GM19240 (cell line): ENCODE measurements at regions not wholly inside any gene's neighbourhood (a gene's known extent, or its start where the extent isn't known, plus 50 kb on each side); places are given as distances from the start of the nearest gene placed in this dataset.

ENCODE experiments used
- DNase-seq: peaks from one replicate; pipeline ENCODE4 v3.0.0; 2011; ENCODE audit warnings: low spot score; ENCODE audit not compliant: insufficient read length

DNA sequence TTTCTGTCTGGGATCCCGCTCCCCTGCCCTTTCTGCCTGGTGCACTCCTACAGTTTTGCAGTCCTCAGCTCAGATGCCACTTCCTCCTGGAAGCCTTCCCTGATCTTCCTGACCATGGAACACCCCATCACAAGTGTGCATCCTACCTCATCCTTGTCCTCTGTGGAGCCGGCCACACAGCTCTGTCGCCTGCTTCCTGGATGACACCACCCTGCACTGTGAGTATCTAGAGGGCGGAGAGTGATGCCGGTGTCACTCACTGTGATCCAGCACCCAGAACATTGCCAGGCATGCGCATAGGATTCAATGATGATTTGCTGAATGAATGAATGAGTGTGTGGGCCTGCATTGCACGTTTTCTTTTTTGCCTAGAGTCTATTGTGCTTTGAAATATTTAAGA, 529.9 kb downstream of the TCERG1L start:
- DNase-seq, result no peak

DNA sequence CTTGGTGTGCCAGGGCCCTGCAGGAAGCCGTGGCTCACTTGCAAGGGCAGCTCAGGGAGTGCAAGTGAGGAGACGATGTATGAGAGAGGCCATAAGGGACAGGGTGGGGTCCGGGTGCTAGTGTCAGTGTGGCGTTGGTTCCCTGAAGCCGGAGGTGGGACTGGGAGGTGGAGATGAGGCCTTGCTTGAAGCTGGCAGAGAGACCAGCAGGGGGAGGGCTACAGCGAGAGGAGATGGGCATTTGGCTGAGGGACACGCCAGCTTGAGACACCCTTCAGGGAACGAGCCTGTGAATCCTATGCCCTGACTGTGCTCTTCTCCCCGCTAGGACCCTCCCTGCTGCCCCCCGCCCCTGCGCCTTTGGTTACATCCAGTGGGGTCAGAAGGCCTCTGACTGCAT, 529.1 kb downstream of the TCERG1L start:
- no peak for DNase-seq

DNA sequence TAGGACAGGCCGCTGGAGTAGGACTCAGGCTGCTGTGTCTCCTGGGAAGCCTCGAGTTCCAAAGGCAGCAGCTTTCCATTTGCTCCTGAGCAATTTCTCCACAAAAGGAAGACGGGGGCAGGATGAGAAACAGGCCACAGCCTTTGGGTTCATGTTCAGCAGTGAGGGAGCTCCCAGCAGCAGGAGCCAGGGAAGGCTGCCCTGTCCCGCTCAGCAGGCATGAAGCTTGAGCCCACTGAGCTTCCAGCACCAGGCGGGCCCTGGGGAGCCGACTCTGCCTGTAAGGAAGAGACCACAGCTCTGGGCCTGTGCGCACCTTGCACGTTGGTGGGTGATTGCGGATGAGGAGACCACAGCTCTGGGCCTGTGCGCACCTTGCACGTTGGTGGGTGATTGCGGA, 527.2 kb downstream of the TCERG1L start:
- no peak for DNase-seq

DNA sequence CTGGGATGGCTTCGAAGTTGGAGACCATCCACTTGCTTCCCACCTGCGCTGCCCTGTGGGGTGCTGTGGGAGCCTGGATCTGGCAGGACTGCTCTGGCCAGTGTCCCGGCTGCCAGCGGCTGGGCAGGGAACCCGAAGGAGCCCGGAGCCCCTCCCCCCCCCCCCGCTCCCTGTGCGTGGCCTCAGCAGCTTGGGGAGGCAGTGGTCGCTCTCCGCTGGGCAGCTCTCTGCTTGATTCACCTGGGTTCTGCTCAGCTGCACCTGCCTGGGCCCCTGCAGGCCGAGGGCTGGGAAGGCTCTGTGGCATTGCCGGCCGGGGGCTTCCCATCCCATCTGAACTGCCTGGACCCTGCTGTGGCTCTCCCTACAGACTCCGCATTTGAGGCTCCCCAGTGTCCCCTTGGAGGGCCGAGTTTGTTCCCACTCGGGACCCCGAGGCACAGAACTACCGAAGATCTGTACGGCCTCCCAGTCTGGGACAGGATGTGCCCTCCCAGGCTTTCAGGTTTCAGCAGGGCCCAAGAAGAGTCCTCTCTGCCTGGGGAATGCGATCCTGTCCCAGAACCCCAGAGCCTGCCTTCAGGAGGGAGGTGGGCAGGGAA, 525.1 kb downstream of the TCERG1L start:
- no peak for DNase-seq

DNA sequence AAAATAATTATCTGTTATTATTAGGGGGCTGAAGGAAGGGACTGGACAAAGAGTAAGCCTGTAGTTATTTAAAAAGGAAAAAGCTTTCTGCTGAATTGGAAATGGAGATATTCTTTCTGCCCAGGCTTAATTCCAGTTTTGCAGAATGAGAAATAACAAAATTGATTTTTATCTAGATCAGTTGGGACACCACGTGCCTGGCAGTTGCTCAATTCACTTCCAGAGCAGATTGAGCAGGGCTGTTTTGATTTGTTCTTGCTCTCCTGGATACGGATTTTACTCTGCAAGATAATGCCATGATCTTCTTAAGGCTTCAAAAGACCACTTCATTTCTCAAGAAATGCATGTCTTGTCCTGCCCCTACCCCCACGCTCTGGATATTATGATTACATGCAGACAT, 524.3 kb downstream of the TCERG1L start:
- DNase-seq, result no peak

DNA sequence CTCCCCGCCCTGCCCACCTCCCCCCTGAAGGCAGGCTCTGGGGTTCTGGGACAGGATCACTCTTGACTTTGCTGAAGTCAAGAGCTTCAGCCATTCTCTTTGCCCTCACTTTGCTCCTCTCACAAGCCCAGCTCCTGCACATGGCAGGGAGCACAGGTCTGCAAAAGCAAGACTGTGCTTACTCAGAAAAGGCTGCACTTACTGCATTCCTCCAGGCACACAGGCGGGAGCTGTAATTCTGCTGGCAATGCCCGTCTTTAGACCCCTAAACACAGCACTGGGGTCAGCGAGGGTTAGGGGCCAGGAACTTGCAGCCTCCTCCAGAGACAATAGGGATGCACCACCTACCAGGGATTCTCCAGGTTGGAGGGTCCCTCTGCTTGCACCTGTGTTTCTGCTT, 523.7 kb downstream of the TCERG1L start:
- no peak for DNase-seq

DNA sequence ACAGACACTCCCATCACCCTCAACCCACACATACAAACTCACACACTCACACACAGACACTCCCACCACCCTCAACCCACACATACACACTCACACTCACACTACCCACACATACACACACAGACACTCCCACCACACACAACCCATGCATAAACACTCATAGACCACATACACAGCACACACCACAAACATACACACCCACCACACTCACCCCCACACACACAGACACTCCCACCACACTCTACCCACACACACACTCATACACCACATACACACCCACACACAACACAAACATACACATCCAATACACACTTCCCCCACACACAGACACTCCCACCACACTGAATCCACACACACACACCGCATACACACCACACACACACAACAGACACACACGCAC, 521.2 kb downstream of the TCERG1L start:
- no peak for DNase-seq

DNA sequence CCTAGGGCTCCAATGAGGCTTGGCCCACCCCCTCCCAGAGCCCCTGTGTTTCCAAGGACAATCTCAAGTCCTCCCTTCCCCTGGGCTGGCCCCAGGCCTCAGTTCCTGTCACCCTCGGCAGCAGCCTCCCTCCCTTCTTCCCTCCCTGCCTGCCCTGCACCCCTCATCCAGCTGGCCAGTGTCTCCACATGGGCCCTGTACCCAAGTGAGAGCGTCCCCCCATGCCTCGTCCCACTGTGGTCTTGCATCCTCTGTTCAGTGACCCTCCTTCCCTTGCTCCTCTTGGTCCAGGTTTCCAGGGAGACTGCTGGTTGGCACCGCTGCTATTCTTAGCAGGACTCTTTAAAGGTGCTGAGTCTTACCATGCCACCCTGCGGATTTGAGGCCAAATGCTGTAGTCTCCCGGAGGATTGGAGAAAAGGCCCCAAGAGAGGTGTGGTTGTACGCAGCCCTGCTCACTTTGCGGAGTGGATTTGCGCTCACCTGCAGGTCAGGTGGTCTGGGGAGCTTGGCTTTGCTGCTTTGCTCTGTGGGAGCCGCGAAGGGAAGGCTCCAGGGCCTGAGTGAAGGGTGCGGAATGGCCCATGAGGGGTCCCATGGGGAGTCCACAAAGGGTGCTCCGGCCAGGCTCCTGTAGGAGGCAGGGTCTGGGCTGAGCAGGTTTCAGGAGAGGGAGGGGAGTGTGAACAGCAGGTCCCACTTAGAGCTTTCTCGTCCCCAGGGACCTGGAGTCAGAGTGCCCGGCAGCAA, 519.2 kb downstream of the TCERG1L start:
- DNase-seq, result no peak

DNA sequence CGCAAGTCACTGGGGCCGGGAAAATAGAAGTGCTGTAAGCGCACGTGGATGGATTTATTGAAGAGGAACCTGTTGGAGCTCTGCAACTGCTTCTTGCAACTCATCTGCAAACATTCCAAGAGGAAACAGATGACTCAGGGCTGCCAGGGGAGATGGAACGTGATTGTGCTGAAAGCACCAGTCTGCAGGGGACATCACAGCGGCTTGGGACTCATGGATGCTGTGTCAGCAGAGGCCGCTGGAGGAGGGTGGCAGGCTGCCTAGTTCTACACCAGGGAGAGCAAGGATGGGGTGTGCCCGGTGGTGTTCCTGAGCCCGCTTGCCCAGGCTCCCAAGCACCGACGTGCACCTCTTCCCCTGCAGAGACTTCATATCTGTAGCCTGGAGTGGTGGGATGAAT, 515.7 kb downstream of the TCERG1L start:
- no peak for DNase-seq

DNA sequence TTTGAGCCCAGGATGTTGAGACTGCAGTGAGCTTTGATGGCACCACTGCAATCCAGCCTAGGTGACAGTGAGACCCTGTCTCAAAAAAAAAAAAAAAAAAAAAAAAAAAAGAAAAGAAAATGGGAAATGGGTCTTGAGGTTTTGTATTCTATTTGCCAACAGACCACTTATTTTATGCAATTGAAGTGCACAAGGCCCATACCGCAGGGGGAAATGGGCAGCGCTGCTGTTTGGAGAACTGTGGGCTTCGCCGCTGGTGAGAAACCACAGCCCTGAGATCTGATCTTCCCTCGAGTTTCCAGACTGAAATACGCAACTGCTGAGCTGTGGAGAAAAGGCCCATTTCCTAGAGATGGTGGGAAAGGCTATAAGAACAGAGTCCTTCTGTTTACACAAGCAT, 512.0 kb downstream of the TCERG1L start:
- no peak for DNase-seq

DNA sequence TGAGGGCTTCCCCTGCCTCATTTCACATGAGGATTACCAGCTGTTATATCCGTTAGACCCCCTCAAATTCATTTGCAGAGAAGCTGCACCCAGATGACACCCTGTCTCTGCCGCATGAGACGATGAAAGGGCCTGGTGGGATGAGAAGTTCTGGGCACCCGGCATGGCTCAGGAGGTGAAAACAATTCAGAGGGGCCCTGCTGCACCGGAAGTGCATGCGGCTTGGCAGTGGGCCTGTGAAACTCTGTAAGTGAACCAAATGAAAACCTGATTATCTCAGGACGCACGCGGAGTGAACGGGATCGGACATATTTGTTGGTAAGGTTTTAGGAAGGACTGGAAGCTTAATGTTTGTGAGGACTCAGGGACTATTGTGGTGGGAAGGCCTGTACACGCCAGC, 511.2 kb downstream of the TCERG1L start:
- no peak for DNase-seq

DNA sequence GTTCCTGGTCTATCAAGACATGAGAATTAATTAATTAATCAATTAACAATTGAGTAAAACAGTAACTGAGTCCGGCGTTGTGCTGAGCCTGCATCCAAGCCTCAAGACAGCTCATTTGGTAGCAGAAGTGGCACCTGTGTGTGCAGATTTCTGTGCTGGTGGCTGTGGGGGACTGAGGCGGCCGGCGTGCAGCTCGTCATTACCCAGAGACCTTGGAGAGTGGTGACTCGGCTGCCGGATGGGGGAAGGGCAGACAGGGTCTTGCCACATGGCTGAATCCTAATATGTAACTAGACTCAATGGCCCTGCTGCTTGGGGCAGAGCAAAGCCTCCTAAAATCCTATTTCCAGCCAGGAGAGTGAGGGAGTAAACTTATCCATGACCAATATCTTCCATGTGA, 510.2 kb downstream of the TCERG1L start:
- no peak for DNase-seq

DNA sequence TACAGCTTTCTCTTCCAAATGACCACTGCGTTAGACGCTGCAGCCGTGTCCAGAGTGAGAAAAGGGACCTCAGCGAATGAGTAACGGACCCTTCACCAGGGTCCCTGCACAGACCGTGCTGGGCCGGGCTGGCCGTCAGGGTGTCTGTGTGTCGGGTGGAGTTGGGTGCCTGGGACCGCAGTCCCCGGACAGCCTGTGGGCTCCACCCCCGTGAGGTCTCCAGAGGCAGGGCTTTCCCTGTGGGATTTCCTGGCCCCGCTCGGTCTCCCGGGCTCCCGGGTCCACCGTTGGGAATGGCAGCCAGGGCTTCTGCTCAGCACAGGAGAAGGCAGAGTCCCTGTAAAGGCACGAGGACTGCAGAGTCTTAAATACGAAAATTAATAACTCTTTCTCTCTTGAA, 509.7 kb downstream of the TCERG1L start:
- no peak for DNase-seq

DNA sequence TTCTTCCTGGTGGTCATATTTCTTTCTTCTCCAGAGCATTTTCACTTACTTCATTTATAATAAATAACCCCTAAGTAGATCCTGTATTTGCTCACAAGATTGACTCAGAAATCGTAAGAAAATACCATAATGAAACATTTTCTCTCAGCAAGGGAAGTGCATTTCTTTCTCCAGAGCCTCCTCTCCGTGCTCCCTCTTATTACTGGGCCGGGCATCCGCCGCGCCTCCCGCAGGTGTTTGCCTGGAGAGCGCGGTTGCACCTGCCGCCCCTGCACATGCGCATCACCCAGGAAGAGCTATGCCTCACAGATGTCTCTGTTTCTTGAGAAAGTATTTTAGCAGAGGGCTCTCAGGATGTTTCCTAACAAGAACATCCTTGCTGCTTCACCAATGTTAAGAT, 509.2 kb downstream of the TCERG1L start:
- DNase-seq, result no peak

DNA sequence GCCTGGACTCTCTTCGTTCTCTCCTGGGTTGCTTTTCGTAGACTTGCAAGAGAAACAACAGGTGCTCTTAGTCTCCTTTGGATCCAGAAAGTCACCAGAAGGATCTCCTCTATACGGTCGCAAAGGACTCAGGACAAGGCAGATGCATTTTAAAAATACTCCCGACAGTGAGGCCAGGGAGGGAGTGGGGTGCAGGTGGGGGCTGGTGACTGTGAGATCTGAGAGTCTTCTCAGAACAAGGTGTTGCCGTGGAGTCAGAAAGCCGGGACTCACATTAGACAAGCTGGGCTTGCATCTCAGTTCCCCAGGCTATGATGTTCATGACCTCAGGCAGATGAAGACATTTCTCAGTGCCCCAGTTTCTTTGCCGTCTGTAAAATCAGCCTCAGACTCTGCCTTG, 507.2 kb downstream of the TCERG1L start:
- DNase-seq, result no peak

DNA sequence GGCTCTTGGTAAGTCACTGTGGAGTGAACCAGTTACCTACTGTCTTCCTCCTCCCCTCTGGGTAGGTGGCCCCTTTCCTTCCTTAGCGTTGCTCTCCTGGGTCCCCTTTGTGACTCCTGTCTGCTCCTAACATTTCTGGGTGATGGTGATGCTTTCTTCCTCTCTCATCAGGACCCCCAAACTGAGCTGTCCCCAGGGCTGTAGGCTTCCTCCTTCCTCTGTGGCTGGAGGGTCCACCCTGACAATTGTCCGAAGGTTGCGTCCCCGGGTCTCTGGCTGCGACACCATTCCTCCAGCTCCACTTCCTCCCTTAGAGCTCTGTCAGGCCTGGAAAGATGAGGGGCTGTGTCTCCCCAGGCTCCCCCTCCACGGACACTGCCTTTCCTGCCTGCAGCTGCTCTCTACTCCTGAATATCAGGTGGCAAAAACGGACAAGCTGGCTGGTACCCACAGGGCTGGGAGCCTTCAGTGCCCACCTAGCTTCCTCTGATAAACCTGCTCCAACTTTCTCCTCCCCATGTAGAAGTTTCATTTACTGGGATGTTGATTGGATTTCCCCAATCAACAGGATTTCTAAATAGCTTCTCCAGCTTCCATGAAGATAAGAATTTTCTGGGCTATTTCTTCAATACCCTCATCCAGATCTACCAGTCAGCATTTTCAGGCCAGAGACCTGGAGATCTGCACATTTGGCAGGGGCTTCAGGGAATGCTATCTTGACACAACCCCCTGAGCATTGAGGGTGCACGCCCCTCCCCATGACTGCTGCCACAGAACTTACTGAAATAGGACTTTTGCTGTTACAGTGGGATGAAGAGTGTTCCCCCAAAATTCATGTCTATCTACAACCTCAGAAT, 506.5 kb downstream of the TCERG1L start:
- DNase-seq, result no peak

DNA sequence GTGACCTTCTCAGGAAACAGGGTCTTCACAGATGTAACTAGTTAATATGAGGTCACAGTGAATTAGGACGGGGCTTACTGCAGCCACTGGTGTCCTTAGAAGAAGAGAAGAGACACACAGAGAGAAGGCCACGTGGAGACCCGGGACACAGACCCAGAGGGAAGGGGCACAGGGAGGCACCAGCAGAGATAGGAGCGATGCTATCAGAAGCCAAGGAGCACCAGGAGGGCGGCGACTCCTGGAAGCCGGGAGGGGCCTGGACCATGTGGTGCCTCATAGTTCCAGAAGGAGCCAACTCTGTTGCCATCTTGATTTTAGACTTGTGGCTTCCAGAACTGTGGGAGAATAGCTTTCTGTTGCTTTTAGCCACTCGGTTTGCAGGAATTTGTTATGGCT, 505.9 kb downstream of the TCERG1L start:
- no peak for DNase-seq

DNA sequence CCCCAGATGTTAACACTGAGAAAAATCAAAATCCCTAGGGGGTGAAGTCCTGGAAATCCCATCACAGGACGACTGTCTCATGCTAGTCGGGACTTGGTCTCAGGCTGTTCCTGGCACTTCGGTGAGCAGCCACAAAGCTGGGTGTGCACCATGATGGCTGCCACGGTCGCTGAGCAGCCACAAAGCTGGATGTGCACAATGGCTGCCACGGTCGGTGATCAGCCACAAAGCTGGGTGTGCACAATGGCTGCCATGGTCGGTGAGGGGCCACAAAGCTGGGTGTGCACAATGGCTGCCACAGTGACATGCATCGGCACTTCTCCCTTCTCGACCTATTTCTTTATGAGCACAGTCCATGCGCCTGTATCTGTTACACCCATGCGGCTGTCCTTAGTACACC, 505.1 kb downstream of the TCERG1L start:
- DNase-seq, result no peak

DNA sequence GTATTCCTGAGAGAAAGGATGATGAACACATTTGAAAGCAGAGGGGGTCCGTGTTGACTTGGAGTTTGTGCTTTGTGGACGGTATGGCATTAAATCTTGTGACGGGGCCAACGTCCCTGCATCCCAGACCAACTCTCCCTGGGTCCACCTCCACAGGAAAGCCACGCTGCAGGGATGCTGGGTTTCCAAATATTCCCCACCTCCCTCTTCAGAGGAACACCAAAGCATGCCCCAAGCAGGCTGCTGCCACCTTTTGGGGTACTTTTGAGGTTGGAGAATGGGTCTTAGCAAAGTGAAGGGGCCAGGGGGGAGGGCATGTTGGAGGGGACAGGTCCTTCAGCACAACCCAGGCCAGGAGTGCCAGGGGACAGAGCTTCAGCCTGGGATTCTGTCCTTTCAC, 504.4 kb downstream of the TCERG1L start:
- DNase-seq, result no peak

DNA sequence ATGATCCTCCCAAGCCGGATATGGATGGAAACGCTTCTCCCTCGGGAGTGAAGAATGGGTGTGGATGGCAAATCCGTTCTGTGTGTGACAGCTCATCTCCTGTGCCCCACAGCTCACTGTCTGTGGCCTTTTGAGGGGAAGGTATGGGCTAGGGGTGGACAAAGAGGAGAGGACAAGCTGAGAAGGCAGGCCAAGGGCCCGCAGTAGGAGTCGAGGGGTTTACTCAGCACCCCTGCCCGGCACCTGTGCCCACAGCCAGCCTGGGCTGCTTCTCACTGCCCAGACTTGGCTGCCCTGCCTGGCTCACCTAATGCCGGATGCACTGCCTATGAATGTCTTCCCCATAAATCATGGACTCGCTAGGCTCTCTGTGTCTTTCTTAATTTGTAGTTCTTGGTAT, 503.8 kb downstream of the TCERG1L start:
- DNase-seq, result no peak

DNA sequence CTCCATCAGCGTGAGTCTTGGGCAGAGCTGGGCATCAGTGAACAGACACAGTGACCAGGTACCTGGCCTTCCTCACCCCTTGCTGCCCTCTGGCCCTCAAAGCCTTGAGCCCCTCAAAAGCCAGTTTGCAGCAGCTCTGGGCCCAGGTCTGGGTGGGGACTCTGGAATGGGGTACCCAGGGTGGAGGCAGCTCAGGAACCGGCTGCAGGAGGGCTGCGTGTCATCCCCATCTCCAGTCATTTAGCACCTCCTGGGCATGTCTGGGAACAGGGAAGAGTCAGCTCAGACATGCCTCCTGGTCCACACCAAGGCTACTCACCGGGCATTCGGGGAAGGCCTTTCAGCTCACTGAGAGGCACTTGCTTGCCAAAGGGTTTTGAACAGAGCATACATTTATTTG, 503.3 kb downstream of the TCERG1L start:
- DNase-seq, result no peak

DNA sequence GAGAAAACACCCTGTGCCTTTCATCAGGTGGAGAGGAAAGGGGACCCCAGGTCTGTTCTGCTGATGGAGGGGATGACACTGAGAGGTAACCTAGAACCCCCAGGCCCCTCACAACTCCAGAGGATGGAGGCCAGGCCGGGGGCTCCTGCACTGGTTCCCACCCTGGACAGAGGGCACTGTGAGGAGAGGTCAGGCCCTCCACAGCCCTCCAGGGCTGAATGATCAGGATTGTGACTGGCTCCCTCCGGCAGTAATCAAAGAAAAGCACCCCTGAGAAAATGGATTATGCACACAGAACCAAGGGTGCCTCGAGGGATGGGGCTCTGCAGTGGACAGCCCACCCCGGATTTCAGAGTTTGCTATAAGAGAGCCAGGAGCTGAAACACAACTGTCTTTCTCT, 502.8 kb downstream of the TCERG1L start:
- no peak for DNase-seq

DNA sequence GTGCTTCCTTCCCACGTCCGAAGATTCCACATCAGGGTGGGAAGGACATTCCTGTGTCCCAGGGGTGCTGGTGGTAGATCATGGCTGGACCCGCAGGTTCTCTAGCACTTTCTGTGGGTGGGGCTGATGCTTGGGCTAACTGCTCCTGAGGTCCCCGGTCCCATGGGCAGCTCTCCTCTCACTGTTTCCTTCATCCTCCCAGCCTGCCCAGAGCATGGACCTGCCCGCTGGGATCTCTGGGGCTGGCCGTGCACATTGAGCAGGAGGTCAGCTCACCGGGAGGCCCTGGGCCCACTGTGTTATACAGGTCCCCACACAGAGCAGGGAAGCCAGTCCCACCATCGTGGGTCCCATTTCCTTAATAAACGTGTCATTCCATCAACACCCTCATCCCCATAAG, 502.3 kb downstream of the TCERG1L start:
- DNase-seq, result no peak
